Activated CD4-positive, alpha-beta T cell treated with anti-CD3 and anti-CD28 coated beads, Interleukin-2, Interleukin-4, amounts not matched to agents 100 ng/mL and 50 ng/mL, durations not matched to agents 16 hours and 8 hours (primary cell): ENCODE measurements at regions not wholly inside any gene's neighbourhood (a gene's known extent, or its start where the extent isn't known, plus 50 kb on each side); places are given as distances from the start of the nearest gene placed in this dataset.
"Not testable (repeated sequence)": the region's sequence is repeated elsewhere in the genome, so short reads cannot be mapped to it uniquely, and the experiment has no call there.

Source experiments
- DNase-seq: peaks from one replicate; pipeline ENCODE4 v3.0.0-alpha.2; 2020; ENCODE audit warnings: low spot score

DNA sequence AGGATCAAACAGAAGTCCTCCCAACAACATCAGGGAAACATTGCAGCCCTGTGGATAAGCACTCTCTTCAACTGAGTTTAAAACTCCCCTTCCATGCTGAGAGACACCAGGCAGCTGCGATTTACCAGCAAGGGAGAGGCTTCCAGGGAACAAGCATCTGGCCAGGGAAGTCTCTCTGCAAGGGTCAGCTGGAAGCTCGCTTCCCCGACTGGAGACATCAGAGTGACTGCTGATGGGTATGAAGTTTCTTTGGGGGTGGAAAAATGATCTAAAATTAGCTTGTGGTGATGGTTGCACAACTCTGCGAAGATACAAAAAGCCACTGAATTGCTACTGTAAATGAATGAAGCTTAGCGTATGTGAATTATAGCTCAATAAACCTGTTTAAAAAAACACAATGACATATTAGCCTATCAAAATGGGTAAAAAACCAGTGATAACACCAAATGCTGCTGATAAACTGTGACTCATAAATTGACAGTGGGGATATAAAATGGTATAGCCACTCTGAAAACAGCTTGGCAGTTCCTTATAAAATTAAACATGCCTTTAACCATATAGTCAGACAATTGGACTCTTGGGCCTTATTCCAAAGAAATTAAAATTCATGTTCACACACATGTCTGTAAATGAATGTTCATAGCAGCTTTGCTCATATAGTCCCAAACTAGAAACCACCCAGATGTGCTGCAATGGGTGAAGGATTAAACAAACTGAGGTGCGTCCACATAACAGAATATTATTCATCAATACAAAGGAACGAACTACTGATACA is 1082.0 kb downstream of the SOCS6 start:
- DNase-seq = no peak

- no peak for DNase-seq
Measured at GRCh38 chr18:71370095-71370494, 1081.2 kb downstream of the SOCS6 start.

- no peak for DNase-seq
Measured at GRCh38 chr18:71362140-71362539, 1073.3 kb downstream of the SOCS6 start.

GRCh38 chr18:71355599-71355998 is 1066.8 kb downstream of the SOCS6 start:
- not testable (repeated sequence) for DNase-seq

DNA sequence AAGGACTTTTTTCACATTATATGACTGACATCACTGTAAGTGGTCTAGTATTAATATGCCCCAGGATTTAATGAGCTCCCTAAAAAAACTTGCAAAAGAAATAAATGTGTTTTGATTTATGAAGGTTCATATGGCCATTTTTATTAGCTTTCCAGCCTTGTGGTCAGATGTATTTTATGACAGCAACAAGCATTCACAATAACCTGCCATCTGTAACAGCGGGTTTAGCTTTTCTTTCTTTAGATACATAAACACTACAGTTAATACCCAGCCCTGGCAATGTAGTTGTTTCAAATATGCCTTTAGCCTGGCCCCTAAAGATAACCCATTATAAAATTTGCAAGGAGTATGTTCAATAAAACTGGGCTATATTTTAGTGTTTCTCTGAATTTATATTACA is 1063.8 kb downstream of the SOCS6 start:
- DNase-seq = no peak

DNA sequence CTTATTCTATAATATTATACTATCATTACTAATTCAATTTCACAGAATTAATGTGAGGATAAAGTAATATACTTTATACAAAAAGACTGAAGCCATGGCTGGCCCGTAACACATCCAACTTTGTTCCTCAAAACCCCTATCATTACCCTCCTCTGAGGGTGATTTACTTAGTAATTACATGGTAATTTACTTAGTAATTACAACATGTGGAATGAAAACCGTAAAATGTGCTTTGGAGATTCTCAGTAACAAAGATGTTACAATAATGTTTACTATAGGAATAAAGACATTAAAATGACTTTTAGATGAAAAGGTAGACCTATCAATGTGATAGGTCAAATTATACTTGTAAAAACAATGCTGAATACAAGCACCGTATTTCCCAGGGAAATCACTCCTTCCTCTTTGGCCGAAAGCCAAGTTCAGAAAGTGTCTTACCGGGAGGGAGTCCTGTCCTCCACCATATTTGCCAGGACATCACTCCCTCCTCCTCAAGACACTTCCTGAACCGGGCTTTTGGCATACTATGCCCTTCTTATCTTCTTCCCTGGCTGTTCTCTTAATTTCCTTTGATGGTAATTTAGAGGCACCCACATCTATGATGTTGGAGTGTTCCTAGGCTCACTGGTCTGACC is 1047.8 kb downstream of the SOCS6 start:
- no peak for DNase-seq

DNA sequence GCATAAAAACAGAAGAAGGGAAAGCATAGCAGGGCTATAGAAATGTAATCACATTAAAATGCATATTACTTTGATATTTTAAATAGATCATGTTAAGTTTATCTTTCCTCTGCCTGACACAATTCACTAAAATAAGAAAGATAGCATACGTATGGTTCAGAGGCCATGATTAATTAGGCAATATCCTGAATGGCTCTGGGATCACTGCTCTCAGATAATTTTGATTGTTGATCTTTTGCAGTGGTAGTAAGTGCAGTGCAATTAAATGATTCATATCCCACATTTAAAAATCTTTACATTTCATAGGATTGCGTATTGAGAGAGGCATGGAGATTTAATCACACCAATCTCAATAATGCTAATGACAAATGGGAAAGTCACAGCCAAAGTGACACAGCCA is 1040.7 kb downstream of the SOCS6 start:
- DNase-seq = no peak

DNA sequence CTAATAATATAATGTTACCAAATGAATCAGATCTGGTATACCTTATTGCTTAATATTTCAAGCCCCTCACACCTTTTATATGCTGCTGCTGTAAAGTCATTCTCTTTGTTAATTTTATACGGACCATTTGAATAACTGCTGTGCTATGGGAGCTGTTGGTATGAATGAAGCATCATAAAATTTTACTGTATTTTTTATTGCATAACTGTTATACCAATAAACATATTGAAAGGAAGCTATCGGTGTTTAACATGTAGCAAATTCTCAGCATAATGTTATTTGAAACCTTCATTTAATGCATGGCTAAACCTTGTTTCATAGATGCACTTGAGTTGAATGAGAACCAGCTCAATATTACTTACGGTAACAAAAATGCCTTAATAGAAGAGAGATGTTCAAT is 1040.3 kb downstream of the SOCS6 start:
- DNase-seq = no peak

- DNase-seq = no peak
Measured at GRCh38 chr18:71327850-71328249, 1039.0 kb downstream of the SOCS6 start.

GRCh38 chr18:71327441-71327840 is 1038.6 kb downstream of the SOCS6 start:
- no peak for DNase-seq

DNA sequence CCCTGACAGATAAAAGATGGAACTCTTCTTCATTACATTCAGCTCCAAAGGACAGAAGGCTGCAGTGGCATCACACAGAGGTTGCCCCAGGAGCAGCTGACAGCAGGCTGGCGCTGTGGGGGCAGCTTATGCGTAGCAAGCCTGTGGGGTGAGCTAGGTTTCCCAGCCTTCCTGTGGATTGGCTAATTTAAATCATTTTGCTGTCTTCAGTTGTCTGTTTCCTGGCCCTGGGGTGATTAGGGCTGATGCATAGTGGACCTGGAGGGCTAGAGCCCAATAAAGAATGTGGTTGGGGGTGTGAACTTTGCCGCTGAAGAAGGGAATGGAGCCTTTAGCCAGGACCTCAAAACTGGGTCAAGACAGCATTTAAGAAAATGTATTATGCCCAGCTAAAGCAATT is 1038.0 kb downstream of the SOCS6 start:
- no peak for DNase-seq

GRCh38 chr18:71324356-71324755 is 1035.5 kb downstream of the SOCS6 start:
- no peak for DNase-seq

DNA sequence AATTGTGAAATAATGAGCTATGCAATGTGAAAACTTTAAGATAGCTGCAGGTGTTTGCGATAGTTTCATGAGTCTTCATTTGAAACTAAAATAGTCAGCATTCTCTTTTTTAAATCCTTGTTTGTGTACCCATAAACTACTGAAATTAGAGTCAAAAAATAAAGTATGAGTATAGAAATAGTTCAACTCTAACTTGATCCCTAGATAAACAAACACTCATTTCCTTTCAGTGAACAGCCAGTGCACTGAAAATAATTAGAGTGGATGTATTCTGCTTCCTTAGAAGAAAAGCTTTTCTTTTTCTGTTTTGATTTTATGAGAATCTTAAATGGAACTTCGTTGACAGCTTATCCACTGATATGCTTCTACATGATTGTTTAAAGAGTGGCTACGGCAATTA is 1033.4 kb downstream of the SOCS6 start:
- DNase-seq = no peak

GRCh38 chr18:71321319-71321718 is 1032.5 kb downstream of the SOCS6 start:
- no peak for DNase-seq

DNA sequence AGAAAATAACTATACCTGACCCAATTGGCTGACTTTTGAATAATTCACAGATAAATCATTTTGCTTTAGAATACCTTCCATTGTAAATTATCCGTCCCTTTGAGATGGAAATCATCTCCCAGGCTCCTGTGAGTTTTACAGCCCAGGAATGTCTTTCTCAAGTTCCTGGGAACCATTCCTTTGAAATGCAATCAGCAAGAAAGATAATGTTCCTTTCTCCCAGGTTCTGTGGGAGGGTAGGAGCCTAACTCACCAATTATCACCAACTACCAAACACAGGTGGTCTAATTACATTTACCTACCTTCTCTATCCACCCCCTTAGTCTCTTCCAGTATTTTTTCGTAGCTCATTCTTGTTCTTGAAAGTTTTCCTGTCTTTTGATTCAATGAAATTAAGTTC is 1016.0 kb downstream of the SOCS6 start:
- no peak for DNase-seq

DNA sequence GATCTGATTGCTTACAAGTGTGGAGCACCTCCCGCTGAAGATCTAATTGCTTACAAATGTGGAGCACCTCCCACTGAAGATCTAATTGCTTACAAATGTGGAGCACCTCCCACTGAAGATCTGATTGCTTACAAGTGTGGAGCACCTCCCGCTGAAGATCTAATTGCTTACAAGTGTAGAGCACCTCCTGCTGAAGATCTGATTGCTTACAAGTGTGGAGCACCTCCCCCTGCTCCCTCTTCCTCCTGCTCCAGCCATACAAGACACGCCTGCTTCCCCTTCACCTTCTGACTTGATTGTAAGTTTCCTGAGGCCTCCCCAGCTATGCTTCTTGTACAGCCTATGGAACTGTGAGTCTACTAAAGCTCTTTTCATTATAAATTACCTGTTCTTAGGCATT is 1014.9 kb downstream of the SOCS6 start:
- DNase-seq = not testable (repeated sequence)

DNA sequence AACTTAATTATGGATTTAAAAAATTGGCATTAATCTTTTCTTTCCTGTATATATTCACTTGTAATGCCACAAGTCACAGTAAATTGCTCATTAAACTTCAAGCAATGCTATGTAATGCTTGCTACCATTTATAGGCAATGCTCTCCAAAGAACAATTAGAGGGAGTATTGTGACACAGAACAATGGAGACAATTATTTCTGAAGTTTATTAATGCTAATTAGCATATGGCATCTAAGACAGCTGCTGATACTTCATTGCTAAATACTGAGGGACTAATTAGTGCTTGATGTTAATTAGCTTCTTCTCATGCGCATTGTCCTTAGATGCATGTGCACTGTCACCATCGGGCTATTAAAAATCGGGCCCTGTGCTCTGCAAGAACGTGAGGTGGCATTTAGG is 1012.8 kb downstream of the SOCS6 start:
- no peak for DNase-seq

GRCh38 chr18:71294201-71294600 is 1005.4 kb downstream of the SOCS6 start:
- not testable (repeated sequence) for DNase-seq

DNA sequence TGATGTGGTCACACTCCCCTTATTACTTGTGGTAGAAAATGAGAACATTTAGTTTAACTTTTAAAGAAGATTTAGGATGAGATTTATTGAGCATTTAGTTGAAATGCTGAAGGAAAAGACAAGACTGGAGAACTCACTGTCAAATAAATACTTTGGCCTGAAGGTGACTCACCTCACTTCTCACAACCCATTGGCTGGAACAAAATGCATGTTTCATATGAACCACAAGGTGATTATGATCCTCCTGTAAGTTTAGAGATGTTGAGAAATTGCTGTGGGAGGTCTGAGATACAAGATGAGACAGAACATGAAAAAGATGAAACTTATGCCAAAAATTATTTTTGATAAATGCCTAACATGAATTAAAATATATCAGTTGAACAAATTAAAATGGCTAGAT is 1004.5 kb downstream of the SOCS6 start:
- DNase-seq = no peak

DNA sequence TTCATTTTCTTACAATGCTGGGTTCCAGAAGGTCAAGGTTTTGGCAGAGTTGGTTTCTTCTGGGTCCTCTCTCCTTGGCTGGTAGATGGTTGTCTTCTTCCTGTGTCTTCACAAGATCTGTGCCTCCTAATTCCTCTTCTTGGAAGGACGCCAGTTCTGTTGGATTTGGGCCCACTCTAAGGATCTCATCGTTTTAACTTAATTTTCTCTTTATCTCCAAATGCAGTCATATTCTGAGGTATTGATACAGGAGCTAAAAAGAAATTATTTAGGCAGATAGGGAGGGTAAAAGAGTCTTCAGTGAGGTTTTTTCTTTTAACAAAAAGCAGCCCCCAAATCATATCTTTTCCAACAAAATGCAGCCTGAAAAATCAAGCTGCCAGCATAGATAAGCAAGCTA is 998.4 kb downstream of the SOCS6 start:
- DNase-seq = no peak

- DNase-seq = no peak
Measured at GRCh38 chr18:71252351-71252865, 963.6 kb downstream of the SOCS6 start.

DNA sequence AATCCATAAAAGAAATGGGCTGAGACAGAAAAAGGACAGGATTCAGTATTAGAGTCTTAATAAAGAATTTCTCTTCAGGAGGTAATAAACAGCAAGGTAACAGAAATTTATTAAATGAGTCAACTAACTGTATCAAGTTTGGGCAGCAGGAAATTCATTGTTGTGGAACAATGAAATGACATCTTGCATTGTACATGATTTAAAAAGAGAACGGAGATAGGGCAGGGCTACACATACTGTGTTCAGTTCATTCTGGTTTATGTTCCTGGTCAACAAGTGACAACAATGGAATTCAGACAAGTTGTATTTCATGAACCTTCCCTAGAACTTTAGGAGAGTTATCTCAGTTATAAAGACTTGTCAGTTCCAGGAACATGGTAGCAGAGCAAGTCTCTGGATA is 961.3 kb downstream of the SOCS6 start:
- DNase-seq = no peak

DNA sequence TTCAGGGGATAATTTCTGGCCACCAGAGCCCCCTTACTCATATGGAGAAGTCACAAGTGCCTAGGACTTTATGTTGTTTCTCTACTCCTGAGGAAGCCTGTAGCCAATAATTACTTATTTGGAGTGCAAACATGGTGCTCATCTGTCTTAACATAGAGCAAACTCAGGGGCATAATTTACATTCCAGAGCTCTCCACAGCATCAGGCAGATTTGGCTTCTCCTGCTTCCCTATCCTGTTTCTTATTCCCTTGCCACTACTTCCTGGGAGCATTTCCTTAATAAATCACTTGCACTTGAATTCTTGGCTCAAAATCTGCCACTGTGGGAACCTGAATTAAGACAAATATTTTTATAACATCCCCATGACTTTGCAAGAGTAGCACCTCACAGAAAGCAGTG is 960.9 kb downstream of the SOCS6 start:
- no peak for DNase-seq

GRCh38 chr18:71242981-71243380 is 954.1 kb downstream of the SOCS6 start:
- DNase-seq = no peak
